GM19035 (cell line): ENCODE measurements at regions not wholly inside any gene's neighbourhood (a gene's known extent, or its start where the extent isn't known, plus 50 kb on each side); places are given as distances from the start of the nearest gene placed in this dataset.
"Not testable (repeated sequence)": the region's sequence is repeated elsewhere in the genome, so short reads cannot be mapped to it uniquely, and the experiment has no call there.

Source experiments
- ATAC-seq: cut with Tn5 transposase; IDR thresholded peaks from one replicate; pipeline ENCODE4 v1.9.1; 2021; ENCODE audit not compliant: unreplicated experiment

- no peak for ATAC-seq
Observed at GRCh38 chr12:124387528-124387911, 92.6 kb downstream of the RFLNA start.

- ATAC-seq = no peak
Observed at GRCh38 chr12:124386661-124387527, 92.0 kb downstream of the RFLNA start.

- ATAC-seq = no peak
Observed at GRCh38 chr12:124386059-124386458, 91.2 kb downstream of the RFLNA start.

GRCh38 chr12:124385219-124385969 lies 90.5 kb downstream of the RFLNA start:
- ATAC-seq = no peak

- no peak for ATAC-seq
Observed at GRCh38 chr12:124384299-124384894, 89.5 kb downstream of the RFLNA start.

- ATAC-seq = no peak
Observed at GRCh38 chr12:124383028-124383427, 88.1 kb downstream of the RFLNA start.

- no peak for ATAC-seq
Observed at GRCh38 chr12:124381456-124382296, 86.8 kb downstream of the RFLNA start.

- no peak for ATAC-seq
Observed at GRCh38 chr12:124380796-124381455, 86.0 kb downstream of the RFLNA start.

- ATAC-seq = no peak
Observed at GRCh38 chr12:124379938-124380754, 85.3 kb downstream of the RFLNA start.

- ATAC-seq = no peak
Observed at GRCh38 chr12:124379379-124379937, 84.6 kb downstream of the RFLNA start.

GRCh38 chr12:124378926-124379325 lies 84.0 kb downstream of the RFLNA start:
- no peak for ATAC-seq

GRCh38 chr12:124377981-124378509 lies 83.2 kb downstream of the RFLNA start:
- ATAC-seq = no peak

GRCh38 chr12:124376435-124376834 lies 81.5 kb downstream of the RFLNA start:
- no peak for ATAC-seq

- no peak for ATAC-seq
Observed at GRCh38 chr12:124375789-124376175, 80.9 kb downstream of the RFLNA start.

GRCh38 chr12:124375141-124375788 lies 80.4 kb downstream of the RFLNA start:
- no peak for ATAC-seq

GRCh38 chr12:124374567-124374966 lies 79.7 kb downstream of the RFLNA start:
- no peak for ATAC-seq

GRCh38 chr12:124374147-124374546 lies 79.3 kb downstream of the RFLNA start:
- no peak for ATAC-seq

- not testable (repeated sequence) for ATAC-seq
Observed at GRCh38 chr12:124373701-124374100, 78.8 kb downstream of the RFLNA start.
